Cardiac muscle cell (in vitro differentiated cells and primary cell): ENCODE measurements at regions not wholly inside any gene's neighbourhood (a gene's known extent, or its start where the extent isn't known, plus 50 kb on each side); places are given as distances from the start of the nearest gene placed in this dataset.

ENCODE experiments used
- DNase-seq, 2 donors: peaks; one replicate each; pipeline versions ENCODE4 v3.0.0 to v3.0.0-alpha.2; 2010 to 2017; ENCODE audit warnings: low read depth in 1 of 2, low spot score in 1 of 2
- H3K27ac ChIP-seq: fragments of 200-600 bp; sonication (generic); 2 replicates; pipeline ENCODE4 v1.5.1; 2016
- H3K27me3 ChIP-seq: fragments of 200-600 bp; sonication (generic); 2 replicates; pipeline ENCODE4 v1.6.0; 2016; ENCODE audit warnings: control low read depth
- H3K36me3 ChIP-seq: fragments of 200-600 bp; sonication (generic); 2 replicates; pipeline ENCODE4 v1.5.1; 2016; ENCODE audit warnings: control low read depth
- H3K4me1 ChIP-seq: fragments of 200-600 bp; sonication (generic); 2 replicates; pipeline ENCODE4 v1.8.1; 2017; ENCODE audit warnings: low read depth, mild to moderate bottlenecking, mixed run types
- H3K4me3 ChIP-seq: fragments of 200-600 bp; sonication (generic); 2 replicates; pipeline ENCODE4 v1.5.1; 2016; ENCODE audit warnings: mild to moderate bottlenecking
- H3K9me3 ChIP-seq: fragments of 200-600 bp; sonication (generic); 2 replicates; pipeline ENCODE4 v1.5.1; 2017; ENCODE audit warnings: low read depth, mild to moderate bottlenecking, control low read depth
- CTCF ChIP-seq: IDR thresholded peaks from 2 replicates; pipeline ENCODE4 v1.5.1; 2012; ENCODE audit warnings: low read depth, mild to moderate bottlenecking, low read length

- Histone ChIP-seq H3K4me3 (no peak overlapping the region), H3K4me1 (no peaks in the 10 kb centered on the region), H3K36me3 (no peaks in the 10 kb centered on the region), H3K9me3 (no peaks in the 10 kb centered on the region), H3K27ac (no peak overlapping the region), H3K27me3 (no peaks in the 10 kb centered on the region)
- no peak for DNase-seq
- TF ChIP-seq CTCF: no peak
Observed at GRCh38 chr11:19482319-19483100, 230.1 kb upstream of the NAV2 start.

- no peak overlapping the region for H3K4me3 ChIP-seq
- no peak for DNase-seq
- no peaks in the 10 kb centered on the region for H3K27me3 ChIP-seq
- no peak overlapping the region for H3K27ac ChIP-seq
- no peaks in the 10 kb centered on the region for H3K36me3 ChIP-seq
- no peaks in the 10 kb centered on the region for H3K9me3 ChIP-seq
- no peaks in the 10 kb centered on the region for H3K4me1 ChIP-seq
- no peak for TF ChIP-seq CTCF
Observed at GRCh38 chr11:19480540-19480939, 232.1 kb upstream of the NAV2 start.

- DNase-seq: no peak
- H3K4me1 ChIP-seq: no peaks in the 10 kb centered on the region
- TF ChIP-seq CTCF: no peak
- no peaks in the 10 kb centered on the region for H3K36me3 ChIP-seq
- no peaks in the 10 kb centered on the region for H3K9me3 ChIP-seq
- no peak overlapping the region for H3K4me3 ChIP-seq
- no peaks in the 10 kb centered on the region for H3K27me3 ChIP-seq
- H3K27ac ChIP-seq: no peak overlapping the region
Observed at GRCh38 chr11:19478891-19479290, 233.7 kb upstream of the NAV2 start.

DNA sequence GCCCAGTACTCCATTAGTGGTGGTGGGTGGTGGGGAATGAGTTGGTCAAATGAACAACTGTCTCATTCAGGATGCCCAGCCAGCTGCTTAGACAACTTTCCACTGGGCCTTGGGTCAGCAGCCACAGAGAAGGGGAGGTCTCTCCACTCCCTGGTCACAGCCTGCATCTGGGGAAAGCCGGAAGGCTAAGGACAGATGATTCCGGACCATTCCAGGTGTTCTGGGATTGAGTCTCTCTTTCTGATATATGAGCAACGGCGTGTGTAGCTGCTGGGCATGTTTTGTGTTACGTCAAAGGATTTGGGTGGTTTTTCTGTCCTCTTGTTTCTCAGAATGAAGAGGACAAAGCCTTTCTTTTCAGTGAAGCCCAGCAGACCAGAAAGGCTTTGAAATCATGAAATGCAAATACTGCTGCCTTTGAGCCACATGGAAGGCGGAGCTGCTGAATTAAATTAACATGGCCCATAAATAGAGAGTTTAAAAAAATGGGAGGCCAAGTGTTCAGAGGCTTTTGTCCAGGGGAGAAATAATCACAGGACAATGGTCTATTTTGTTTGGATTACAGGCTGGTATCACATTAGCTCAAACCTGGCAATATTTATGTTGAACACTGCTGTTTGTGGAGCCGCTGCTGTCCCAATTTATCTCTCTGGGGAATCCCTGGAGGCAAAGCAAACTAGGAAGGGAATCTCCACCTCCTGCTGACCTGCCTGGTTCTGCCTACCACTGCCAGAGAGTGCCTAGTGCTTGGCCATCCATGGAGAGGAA lies 234.4 kb upstream of the E2F8 start:
- Histone ChIP-seq H3K27me3 (no peaks in the 10 kb centered on the region), H3K9me3 (no peaks in the 10 kb centered on the region), H3K36me3 (no peaks in the 10 kb centered on the region), H3K27ac (no peak overlapping the region), H3K4me1 (no peaks in the 10 kb centered on the region), H3K4me3 (no peak overlapping the region)
- TF ChIP-seq CTCF: no peak
- no peak for DNase-seq

DNA sequence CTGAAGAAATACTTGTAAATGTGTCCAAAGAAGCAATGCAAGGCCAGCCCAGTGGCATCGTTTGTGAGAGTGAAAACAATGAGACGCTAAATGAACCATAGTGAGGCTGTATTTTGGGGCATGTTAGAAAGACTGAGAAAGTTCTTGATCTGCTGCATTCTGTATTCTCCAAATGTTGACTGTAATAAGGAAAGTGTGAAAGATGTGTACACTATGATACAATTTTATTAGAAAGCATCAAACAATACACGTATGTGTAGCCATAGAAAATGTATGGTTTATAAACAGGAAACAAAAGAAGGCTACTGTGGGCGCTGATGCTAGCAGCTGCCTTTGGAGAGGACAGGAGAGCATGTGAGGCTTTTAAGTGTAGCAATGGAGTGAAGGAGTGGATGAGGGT lies 233.5 kb upstream of the E2F8 start:
- DNase-seq: no peak
- Histone ChIP-seq H3K9me3 (no peaks in the 10 kb centered on the region), H3K27ac (no peak overlapping the region), H3K4me3 (no peak overlapping the region), H3K27me3 (no peaks in the 10 kb centered on the region), H3K36me3 (no peaks in the 10 kb centered on the region), H3K4me1 (no peaks in the 10 kb centered on the region)
- TF ChIP-seq CTCF: no peak
